Cardiac fibroblast (primary cell): ENCODE measurements at regions not wholly inside any gene's neighbourhood (a gene's known extent, or its start where the extent isn't known, plus 50 kb on each side); places are given as distances from the start of the nearest gene placed in this dataset.
A peak's percentile ranks its signal among the peaks of the same experiment; 100 is the strongest.
"Not testable (repeated sequence)": the region's sequence is repeated elsewhere in the genome, so short reads cannot be mapped to it uniquely, and the experiment has no call there.

ENCODE experiments used
- DNase-seq, 2 donors: peaks; one replicate each; pipeline versions ENCODE4 v3.0.0 to v3.0.0-alpha.2; 2010; ENCODE audit warnings: low read depth in 2 of 2
- H3K4me3 ChIP-seq, 2 donors: replicated peaks in 1 of 2; 1 replicate in 1 of 2; 2 replicates in 1 of 2; pipeline ENCODE4 v1.5.1; 2011; ENCODE audit warnings: low read depth in 2 of 2, low read length in 2 of 2, mild to moderate bottlenecking in 2 of 2, moderate library complexity in 1 of 2
- CTCF ChIP-seq: IDR thresholded peaks from one replicate; pipeline ENCODE4 v1.5.1; 2011; ENCODE audit warnings: low read depth, mild to moderate bottlenecking, low read length, inconsistent platforms

DNA sequence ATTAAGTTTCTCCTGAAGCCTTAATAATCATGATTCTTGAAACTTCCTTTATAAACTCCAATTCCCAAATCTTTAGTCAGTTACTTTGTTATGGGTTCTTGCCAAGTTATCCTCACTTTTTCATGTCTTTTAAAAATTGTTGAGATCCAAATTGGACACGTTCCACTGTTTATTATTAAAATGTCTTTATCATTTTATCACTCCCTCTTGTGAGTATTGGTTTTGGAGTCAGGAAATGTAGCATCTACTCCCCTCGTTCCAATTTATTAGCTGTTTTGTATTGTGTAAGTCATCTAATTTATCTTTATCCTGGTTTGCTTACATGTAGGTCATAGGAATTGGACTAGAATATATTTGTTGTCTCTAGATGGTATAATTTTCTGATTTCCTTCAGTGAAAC, 213.1 kb upstream of the SLC39A10 start:
- no peak overlapping the region for H3K4me3 ChIP-seq
- no peak for DNase-seq
- TF ChIP-seq CTCF, result no peak

DNA sequence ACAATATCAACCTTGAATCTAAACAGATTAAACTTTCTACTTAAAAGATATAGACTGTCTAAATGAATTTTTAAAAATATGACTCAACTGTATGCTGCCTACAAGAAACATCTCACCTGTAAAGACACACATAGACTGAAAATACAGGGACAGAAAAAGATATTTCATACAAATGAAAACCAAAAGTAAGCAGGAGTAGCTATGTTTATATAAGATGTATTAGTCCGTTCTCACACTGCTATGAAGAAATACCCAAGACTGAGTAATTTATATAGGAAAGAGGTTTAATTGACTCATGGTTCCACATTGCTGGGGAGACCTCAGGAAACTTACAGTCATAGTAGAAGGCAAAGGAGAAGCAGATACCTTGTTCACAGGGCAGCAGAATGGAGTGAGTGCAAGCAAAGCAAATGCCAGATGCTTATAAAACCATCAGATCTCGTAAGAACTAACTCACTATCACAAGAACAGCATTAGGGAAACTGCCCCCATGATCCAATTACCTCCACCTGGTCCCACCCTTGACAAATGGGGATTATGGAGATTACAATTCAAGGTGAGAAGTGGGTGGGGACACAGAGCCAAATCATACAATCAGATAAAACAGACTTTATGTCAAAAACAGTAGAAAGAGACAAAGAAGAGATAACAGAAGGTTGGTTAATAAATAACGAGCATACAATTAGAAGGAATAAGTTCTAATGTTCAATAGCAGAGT, 214.4 kb upstream of the SLC39A10 start:
- no peak overlapping the region for H3K4me3 ChIP-seq
- no peak for TF ChIP-seq CTCF
- no peak for DNase-seq

- DNase-seq, result no peak
- no peak for TF ChIP-seq CTCF
- H3K4me3 ChIP-seq, result no peak overlapping the region
These were observed 218.3 kb upstream of the SLC39A10 start for GRCh38 chr2:195438692-195439091.

DNA sequence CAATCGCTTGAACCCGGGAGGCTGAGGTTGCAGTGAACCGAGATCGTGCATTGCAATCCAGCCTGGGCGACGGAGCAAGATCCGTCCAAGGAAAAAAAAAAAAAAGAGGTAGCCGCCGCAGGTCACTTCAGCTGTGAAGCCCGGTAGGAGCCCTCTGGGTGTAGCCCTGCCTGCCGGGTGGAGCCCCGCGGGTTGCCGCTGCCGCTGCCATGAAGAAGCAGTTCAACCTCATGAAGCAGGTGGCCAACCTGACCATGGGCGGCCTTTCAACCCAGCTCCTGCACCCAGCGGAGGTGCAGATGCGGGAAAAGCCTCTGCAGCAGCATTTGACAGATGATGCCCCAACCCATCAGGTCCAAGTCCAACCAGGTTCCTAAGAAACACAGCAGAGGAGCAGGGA, 219.5 kb upstream of the SLC39A10 start:
- no peak for DNase-seq
- no peak for TF ChIP-seq CTCF
- no peak overlapping the region for H3K4me3 ChIP-seq

- no peak for DNase-seq
- no peak for TF ChIP-seq CTCF
- H3K4me3 ChIP-seq, result no peak overlapping the region
These were observed 222.7 kb upstream of the SLC39A10 start for GRCh38 chr2:195434346-195434745.

- H3K4me3 ChIP-seq, result not testable (repeated sequence)
- DNase-seq, result peak in 1 of 2 donors; percentile 43
These were observed 223.3 kb upstream of the SLC39A10 start for GRCh38 chr2:195433729-195434128.

GRCh38 chr2:195428673-195429072, 228.4 kb upstream of the SLC39A10 start:
- DNase-seq, result no peak
- no peak for TF ChIP-seq CTCF
- no peak overlapping the region for H3K4me3 ChIP-seq
